WTC11 (cell line): ENCODE measurements at regions not wholly inside any gene's neighbourhood (a gene's known extent, or its start where the extent isn't known, plus 50 kb on each side); places are given as distances from the start of the nearest gene placed in this dataset.

Experiments used
- ATAC-seq: fragments of 200-7000 bp; cut with Tn5 transposase; 2 replicates; pipeline ENCODE4 v1.10.0; 2021; ENCODE audit warnings: mild to moderate bottlenecking, moderate library complexity
- CTCF ChIA-PET: fragments of 300-600 bp; sonication (Branson Sonifier 250); formaldehyde crosslinking; loops from one replicate; lab custom pipeline; 2021; ENCODE audit warnings: antibody characterized with exemption; lab: Charles Lee
- POLR2A ChIA-PET: fragments of 350-600 bp; sonication (Branson Sonifier 250); formaldehyde crosslinking; loops from one replicate; lab custom pipeline; 2021; ENCODE audit warnings: antibody characterized with exemption; lab: Charles Lee
- DNase-seq: peaks from one replicate; pipeline ENCODE4 v3.0.0; 2021; ENCODE audit warnings: low spot score
- H3K27ac Mint-ChIP-seq: 2 replicates; pipeline ENCODE4 v1.8.0; 2021; ENCODE audit warnings: mixed read lengths
- H3K27me3 Mint-ChIP-seq: 2 replicates; pipeline ENCODE4 v1.8.0; 2021; ENCODE audit warnings: low read depth, mild to moderate bottlenecking, moderate library complexity, mixed read lengths
- H3K36me3 Mint-ChIP-seq: 2 replicates; pipeline ENCODE4 v1.8.0; 2021; ENCODE audit warnings: mixed read lengths
- H3K4me1 Mint-ChIP-seq: 2 replicates; pipeline ENCODE4 v1.8.0; 2022; ENCODE audit warnings: mixed read lengths
- H3K4me3 Mint-ChIP-seq: 2 replicates; pipeline ENCODE4 v1.8.0; 2021; ENCODE audit warnings: mild to moderate bottlenecking, moderate library complexity, mixed read lengths
- H3K9me3 Mint-ChIP-seq: 2 replicates; pipeline ENCODE4 v1.8.0; 2021; ENCODE audit warnings: mixed read lengths
- CBFB ChIP-seq: sonication (generic); formaldehyde crosslinking; IDR thresholded peaks from 2 replicates; pipeline ENCODE4 v1.8.1; 2022; ENCODE audit warnings: mild to moderate bottlenecking, low read depth, missing genetic modification reagents
- ETV6 ChIP-seq: sonication (generic); formaldehyde crosslinking; IDR thresholded peaks from 2 replicates; pipeline ENCODE4 v1.8.1; 2022; ENCODE audit warnings: mild to moderate bottlenecking, missing genetic modification reagents
- MYBL2 ChIP-seq: sonication (generic); formaldehyde crosslinking; IDR thresholded peaks from 2 replicates; pipeline ENCODE4 v1.8.1; 2023; ENCODE audit warnings: mild to moderate bottlenecking, moderate library complexity, missing genetic modification reagents
- NFE2L1 ChIP-seq: sonication (generic); formaldehyde crosslinking; IDR thresholded peaks from 2 replicates; pipeline ENCODE4 v1.8.1; 2023; ENCODE audit warnings: missing genetic modification reagents
- NFYB ChIP-seq: sonication (generic); formaldehyde crosslinking; conservative IDR thresholded peaks from 2 replicates; pipeline ENCODE4 v1.8.0; 2022; ENCODE audit warnings: low read depth, missing genetic modification reagents
- NR3C1 ChIP-seq: sonication (generic); formaldehyde crosslinking; conservative IDR thresholded peaks from 2 replicates; pipeline ENCODE4 v1.8.1; 2023; ENCODE audit warnings: low read depth, mild to moderate bottlenecking, missing genetic modification reagents
- RELA ChIP-seq: sonication (generic); formaldehyde crosslinking; IDR thresholded peaks from 2 replicates; pipeline ENCODE4 v1.8.1; 2022; ENCODE audit warnings: missing genetic modification reagents, mild to moderate bottlenecking, borderline replicate concordance
- SMAD3 ChIP-seq: sonication (generic); formaldehyde crosslinking; IDR thresholded peaks from 2 replicates; pipeline ENCODE4 v1.8.0; 2022; ENCODE audit warnings: missing genetic modification reagents, mild to moderate bottlenecking, borderline replicate concordance
- TP53 ChIP-seq: sonication (generic); formaldehyde crosslinking; IDR thresholded peaks from 2 replicates; pipeline ENCODE4 v1.8.1; 2023; ENCODE audit warnings: mild to moderate bottlenecking, missing genetic modification reagents
- ZNF317 ChIP-seq: sonication (generic); formaldehyde crosslinking; IDR thresholded peaks from 2 replicates; pipeline ENCODE4 v1.8.1; 2023; ENCODE audit warnings: low read depth, mild to moderate bottlenecking, moderate library complexity, missing genetic modification reagents, borderline replicate concordance
- TF ChIP-seq, protein P1 (sequence below): sonication (generic); formaldehyde crosslinking; IDR thresholded peaks from 2 replicates; pipeline ENCODE4 v1.8.1; 2022; ENCODE audit warnings: mild to moderate bottlenecking, moderate library complexity, missing genetic modification reagents
- TF ChIP-seq, protein P2 (sequence below): sonication (generic); formaldehyde crosslinking; IDR thresholded peaks from 2 replicates; pipeline ENCODE4 v1.8.1; 2023; ENCODE audit warnings: mild to moderate bottlenecking, missing genetic modification reagents, moderate library complexity
- TF ChIP-seq, protein P3 (sequence below): sonication (generic); formaldehyde crosslinking; IDR thresholded peaks from 2 replicates; pipeline ENCODE4 v1.8.1; 2023; ENCODE audit warnings: mild to moderate bottlenecking, missing genetic modification reagents
- TF ChIP-seq, protein P4 (sequence below): sonication (generic); formaldehyde crosslinking; IDR thresholded peaks from 2 replicates; pipeline ENCODE4 v1.8.0; 2022; ENCODE audit warnings: mild to moderate bottlenecking, missing genetic modification reagents
- TF ChIP-seq, protein P5 (sequence below): fragments of 250-450 bp; sonication (Bioruptor Pico); IDR thresholded peaks from 2 replicates; pipeline ENCODE4 v1.9.0; 2021; ENCODE audit warnings: moderate library complexity, mild to moderate bottlenecking, inconsistent platforms, borderline replicate concordance
- TF ChIP-seq, protein P6 (sequence below): fragments of 250-450 bp; sonication (Bioruptor Pico); IDR thresholded peaks from 2 replicates; pipeline ENCODE4 v1.9.0; 2021; ENCODE audit warnings: mild to moderate bottlenecking
- TF ChIP-seq, protein P7 (sequence below): fragments of 250-450 bp; sonication (Bioruptor Pico); IDR thresholded peaks from 2 replicates; pipeline ENCODE4 v1.8.0; 2021; ENCODE audit warnings: mild to moderate bottlenecking
- TF ChIP-seq, protein P8 (sequence below): fragments of 200-600 bp; IDR thresholded peaks from 2 replicates; pipeline ENCODE4 v1.8.0; 2022; ENCODE audit warnings: antibody characterized with exemption
- TF ChIP-seq, protein P9 (sequence below): sonication (generic); formaldehyde crosslinking; IDR thresholded peaks from 2 replicates; pipeline ENCODE4 v1.8.1; 2023; ENCODE audit warnings: mild to moderate bottlenecking, moderate library complexity, missing genetic modification reagents

DNA sequence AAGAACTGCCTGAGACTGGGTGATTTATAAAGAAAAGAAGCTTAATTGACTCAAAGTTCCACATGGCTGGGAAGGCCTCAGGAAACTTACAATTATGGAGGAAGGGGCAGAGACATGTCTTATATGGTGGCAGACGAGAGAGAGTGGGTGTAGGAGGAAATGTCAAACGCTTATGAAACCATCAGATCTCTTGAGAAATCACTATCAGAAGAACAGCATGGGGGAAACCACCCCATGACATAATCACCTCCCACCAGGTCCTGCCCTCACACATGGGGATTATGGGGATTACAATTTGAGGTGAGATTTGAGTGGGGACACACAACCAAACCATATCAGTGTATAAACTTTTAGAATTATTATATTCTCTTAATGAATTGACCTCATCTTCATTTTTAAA, 335.9 kb upstream of the DPYD start:
- CTCF ChIA-PET = no interaction called here
- TF ChIP-seq, protein P1, sequence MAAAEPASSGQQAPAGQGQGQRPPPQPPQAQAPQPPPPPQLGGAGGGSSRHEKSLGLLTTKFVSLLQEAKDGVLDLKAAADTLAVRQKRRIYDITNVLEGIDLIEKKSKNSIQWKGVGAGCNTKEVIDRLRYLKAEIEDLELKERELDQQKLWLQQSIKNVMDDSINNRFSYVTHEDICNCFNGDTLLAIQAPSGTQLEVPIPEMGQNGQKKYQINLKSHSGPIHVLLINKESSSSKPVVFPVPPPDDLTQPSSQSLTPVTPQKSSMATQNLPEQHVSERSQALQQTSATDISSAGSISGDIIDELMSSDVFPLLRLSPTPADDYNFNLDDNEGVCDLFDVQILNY (CRISPR knock-in tag) = no peak
- no peak for TF ChIP-seq NFE2L1 (CRISPR knock-in tag)
- TF ChIP-seq, protein P2, sequence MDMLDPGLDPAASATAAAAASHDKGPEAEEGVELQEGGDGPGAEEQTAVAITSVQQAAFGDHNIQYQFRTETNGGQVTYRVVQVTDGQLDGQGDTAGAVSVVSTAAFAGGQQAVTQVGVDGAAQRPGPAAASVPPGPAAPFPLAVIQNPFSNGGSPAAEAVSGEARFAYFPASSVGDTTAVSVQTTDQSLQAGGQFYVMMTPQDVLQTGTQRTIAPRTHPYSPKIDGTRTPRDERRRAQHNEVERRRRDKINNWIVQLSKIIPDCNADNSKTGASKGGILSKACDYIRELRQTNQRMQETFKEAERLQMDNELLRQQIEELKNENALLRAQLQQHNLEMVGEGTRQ (CRISPR knock-in tag) = no peak
- TF ChIP-seq CBFB (CRISPR knock-in tag) = no peak
- TF ChIP-seq ETV6 (CRISPR knock-in tag) = no peak
- TF ChIP-seq, protein P3, sequence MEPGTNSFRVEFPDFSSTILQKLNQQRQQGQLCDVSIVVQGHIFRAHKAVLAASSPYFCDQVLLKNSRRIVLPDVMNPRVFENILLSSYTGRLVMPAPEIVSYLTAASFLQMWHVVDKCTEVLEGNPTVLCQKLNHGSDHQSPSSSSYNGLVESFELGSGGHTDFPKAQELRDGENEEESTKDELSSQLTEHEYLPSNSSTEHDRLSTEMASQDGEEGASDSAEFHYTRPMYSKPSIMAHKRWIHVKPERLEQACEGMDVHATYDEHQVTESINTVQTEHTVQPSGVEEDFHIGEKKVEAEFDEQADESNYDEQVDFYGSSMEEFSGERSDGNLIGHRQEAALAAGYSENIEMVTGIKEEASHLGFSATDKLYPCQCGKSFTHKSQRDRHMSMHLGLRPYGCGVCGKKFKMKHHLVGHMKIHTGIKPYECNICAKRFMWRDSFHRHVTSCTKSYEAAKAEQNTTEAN = no peak
- DNase-seq (no peak), ATAC-seq (no peak)
- Mint-ChIP-seq H3K36me3 (no peaks in the 10 kb centered on the region), H3K4me1 (peaks cover 9% of the 10 kb centered on the region), H3K9me3 (peaks cover 12% of the 10 kb centered on the region), H3K27ac (no peak overlapping the region), H3K27me3 (no peaks in the 10 kb centered on the region), H3K4me3 (no peak overlapping the region)
- POLR2A ChIA-PET = no interaction called here

DNA sequence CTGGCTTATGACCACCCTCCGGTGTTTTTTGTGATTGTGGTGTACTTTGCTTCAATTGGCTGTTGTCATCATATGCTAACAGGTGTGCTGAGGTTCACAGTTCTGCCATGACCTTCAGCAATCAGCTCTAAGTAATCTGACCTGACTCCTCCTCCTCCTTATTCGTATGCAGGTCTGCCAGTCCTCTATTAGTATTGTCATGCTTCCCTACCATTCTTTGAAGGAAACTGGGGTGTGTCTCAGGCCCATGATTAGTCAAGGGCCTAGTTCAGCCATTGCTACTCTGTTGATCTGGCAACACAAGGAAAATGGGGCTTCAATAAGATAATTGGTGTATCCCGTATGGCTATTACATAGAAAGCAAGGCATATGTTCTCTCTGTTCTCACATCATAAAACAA, 332.3 kb upstream of the DPYD start:
- Mint-ChIP-seq H3K4me3 (no peak overlapping the region), H3K36me3 (peaks cover 16% of the 10 kb centered on the region), H3K27me3 (no peaks in the 10 kb centered on the region), H3K4me1 (peaks cover 9% of the 10 kb centered on the region), H3K9me3 (peaks cover 39% of the 10 kb centered on the region), H3K27ac (no peak overlapping the region)
- CTCF ChIA-PET = no interaction called here
- ATAC-seq = peak; percentile 97
- DNase-seq = no peak
- POLR2A ChIA-PET = no interaction called here
- TF ChIP-seq, protein P4, sequence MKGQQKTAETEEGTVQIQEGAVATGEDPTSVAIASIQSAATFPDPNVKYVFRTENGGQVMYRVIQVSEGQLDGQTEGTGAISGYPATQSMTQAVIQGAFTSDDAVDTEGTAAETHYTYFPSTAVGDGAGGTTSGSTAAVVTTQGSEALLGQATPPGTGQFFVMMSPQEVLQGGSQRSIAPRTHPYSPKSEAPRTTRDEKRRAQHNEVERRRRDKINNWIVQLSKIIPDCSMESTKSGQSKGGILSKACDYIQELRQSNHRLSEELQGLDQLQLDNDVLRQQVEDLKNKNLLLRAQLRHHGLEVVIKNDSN (CRISPR knock-in tag) = no peak
- TF ChIP-seq NR3C1 (CRISPR knock-in tag) = no peak
- no peak for TF ChIP-seq ZNF317
- TF ChIP-seq, protein P5, sequence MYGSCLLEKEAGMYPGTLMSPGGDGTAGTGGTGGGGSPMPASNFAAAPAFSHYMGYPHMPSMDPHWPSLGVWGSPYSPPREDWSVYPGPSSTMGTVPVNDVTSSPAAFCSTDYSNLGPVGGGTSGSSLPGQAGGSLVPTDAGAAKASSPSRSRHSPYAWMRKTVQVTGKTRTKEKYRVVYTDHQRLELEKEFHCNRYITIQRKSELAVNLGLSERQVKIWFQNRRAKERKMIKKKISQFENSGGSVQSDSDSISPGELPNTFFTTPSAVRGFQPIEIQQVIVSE = no peak
- TF ChIP-seq RELA (CRISPR knock-in tag) = no peak
- TF ChIP-seq NFYB = no peak
- TF ChIP-seq, protein P6, sequence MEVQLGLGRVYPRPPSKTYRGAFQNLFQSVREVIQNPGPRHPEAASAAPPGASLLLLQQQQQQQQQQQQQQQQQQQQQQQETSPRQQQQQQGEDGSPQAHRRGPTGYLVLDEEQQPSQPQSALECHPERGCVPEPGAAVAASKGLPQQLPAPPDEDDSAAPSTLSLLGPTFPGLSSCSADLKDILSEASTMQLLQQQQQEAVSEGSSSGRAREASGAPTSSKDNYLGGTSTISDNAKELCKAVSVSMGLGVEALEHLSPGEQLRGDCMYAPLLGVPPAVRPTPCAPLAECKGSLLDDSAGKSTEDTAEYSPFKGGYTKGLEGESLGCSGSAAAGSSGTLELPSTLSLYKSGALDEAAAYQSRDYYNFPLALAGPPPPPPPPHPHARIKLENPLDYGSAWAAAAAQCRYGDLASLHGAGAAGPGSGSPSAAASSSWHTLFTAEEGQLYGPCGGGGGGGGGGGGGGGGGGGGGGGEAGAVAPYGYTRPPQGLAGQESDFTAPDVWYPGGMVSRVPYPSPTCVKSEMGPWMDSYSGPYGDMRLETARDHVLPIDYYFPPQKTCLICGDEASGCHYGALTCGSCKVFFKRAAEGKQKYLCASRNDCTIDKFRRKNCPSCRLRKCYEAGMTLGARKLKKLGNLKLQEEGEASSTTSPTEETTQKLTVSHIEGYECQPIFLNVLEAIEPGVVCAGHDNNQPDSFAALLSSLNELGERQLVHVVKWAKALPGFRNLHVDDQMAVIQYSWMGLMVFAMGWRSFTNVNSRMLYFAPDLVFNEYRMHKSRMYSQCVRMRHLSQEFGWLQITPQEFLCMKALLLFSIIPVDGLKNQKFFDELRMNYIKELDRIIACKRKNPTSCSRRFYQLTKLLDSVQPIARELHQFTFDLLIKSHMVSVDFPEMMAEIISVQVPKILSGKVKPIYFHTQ (CRISPR knock-in tag) = no peak
- TF ChIP-seq, protein P7, sequence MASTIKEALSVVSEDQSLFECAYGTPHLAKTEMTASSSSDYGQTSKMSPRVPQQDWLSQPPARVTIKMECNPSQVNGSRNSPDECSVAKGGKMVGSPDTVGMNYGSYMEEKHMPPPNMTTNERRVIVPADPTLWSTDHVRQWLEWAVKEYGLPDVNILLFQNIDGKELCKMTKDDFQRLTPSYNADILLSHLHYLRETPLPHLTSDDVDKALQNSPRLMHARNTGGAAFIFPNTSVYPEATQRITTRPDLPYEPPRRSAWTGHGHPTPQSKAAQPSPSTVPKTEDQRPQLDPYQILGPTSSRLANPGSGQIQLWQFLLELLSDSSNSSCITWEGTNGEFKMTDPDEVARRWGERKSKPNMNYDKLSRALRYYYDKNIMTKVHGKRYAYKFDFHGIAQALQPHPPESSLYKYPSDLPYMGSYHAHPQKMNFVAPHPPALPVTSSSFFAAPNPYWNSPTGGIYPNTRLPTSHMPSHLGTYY = no peak
- TF ChIP-seq, protein P8, sequence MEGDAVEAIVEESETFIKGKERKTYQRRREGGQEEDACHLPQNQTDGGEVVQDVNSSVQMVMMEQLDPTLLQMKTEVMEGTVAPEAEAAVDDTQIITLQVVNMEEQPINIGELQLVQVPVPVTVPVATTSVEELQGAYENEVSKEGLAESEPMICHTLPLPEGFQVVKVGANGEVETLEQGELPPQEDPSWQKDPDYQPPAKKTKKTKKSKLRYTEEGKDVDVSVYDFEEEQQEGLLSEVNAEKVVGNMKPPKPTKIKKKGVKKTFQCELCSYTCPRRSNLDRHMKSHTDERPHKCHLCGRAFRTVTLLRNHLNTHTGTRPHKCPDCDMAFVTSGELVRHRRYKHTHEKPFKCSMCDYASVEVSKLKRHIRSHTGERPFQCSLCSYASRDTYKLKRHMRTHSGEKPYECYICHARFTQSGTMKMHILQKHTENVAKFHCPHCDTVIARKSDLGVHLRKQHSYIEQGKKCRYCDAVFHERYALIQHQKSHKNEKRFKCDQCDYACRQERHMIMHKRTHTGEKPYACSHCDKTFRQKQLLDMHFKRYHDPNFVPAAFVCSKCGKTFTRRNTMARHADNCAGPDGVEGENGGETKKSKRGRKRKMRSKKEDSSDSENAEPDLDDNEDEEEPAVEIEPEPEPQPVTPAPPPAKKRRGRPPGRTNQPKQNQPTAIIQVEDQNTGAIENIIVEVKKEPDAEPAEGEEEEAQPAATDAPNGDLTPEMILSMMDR = no peak
- no peak for TF ChIP-seq MYBL2 (CRISPR knock-in tag)
- TF ChIP-seq TP53 (CRISPR knock-in tag) = no peak
- TF ChIP-seq SMAD3 (CRISPR knock-in tag) = no peak
- TF ChIP-seq, protein P9, sequence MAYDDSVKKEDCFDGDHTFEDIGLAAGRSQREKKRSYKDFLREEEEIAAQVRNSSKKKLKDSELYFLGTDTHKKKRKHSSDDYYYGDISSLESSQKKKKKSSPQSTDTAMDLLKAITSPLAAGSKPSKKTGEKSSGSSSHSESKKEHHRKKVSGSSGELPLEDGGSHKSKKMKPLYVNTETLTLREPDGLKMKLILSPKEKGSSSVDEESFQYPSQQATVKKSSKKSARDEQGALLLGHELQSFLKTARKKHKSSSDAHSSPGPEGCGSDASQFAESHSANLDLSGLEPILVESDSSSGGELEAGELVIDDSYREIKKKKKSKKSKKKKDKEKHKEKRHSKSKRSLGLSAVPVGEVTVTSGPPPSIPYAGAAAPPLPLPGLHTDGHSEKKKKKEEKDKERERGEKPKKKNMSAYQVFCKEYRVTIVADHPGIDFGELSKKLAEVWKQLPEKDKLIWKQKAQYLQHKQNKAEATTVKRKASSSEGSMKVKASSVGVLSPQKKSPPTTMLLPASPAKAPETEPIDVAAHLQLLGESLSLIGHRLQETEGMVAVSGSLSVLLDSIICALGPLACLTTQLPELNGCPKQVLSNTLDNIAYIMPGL (CRISPR knock-in tag) = no peak
- TF ChIP-seq, all 79 proteins: peak for 0
